NB4 (cell line): ENCODE measurements at regions not wholly inside any gene's neighbourhood (a gene's known extent, or its start where the extent isn't known, plus 50 kb on each side); places are given as distances from the start of the nearest gene placed in this dataset.

ENCODE experiments used
- MAX ChIP-seq: IDR thresholded peaks from 2 replicates; pipeline ENCODE4 v1.6.1; 2011; ENCODE audit warnings: low read depth, low read length
- TF ChIP-seq, protein P1 (sequence below): IDR thresholded peaks from one replicate; pipeline ENCODE4 v1.5.1; 2012; ENCODE audit warnings: low read depth, low read length

DNA sequence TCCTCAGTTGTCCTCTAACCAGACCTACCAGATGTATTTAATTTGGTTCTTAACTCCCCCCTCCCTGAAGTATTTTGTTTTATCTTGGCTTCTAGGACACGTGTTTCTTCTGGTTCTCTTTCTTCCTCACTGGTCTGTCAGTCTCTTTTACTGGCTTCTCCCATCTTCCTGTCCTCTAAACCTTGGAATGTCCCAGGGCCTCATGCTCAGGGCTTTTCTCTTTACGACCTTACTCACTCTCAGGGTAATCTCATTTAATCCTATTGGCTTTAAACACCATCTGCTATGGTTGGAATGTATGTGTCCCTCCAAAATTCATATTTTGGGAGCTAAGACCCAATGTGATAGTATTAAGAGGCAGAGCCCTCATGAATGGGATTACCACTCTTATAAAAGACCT, 418.2 kb upstream of the PODXL start:
- TF ChIP-seq, protein P1, sequence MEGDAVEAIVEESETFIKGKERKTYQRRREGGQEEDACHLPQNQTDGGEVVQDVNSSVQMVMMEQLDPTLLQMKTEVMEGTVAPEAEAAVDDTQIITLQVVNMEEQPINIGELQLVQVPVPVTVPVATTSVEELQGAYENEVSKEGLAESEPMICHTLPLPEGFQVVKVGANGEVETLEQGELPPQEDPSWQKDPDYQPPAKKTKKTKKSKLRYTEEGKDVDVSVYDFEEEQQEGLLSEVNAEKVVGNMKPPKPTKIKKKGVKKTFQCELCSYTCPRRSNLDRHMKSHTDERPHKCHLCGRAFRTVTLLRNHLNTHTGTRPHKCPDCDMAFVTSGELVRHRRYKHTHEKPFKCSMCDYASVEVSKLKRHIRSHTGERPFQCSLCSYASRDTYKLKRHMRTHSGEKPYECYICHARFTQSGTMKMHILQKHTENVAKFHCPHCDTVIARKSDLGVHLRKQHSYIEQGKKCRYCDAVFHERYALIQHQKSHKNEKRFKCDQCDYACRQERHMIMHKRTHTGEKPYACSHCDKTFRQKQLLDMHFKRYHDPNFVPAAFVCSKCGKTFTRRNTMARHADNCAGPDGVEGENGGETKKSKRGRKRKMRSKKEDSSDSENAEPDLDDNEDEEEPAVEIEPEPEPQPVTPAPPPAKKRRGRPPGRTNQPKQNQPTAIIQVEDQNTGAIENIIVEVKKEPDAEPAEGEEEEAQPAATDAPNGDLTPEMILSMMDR, result no peak
- no peak for TF ChIP-seq MAX
